ENCODE measurements at regions not wholly inside any gene's neighbourhood (a gene's known extent, or its start where the extent isn't known, plus 50 kb on each side); places are given as distances from the start of the nearest gene placed in this dataset.

GRCh38 chr6:14660806-14661579 lies 543.4 kb downstream of the CD83 start:
- Histone ChIP-seq H3K4me3 (ENCODE audit: low read length) (no peak overlapping the region), H3K36me3 (replicated peaks; ENCODE audit: insufficient read depth, low read length) (no peaks in the 10 kb centered on the region), H3K27ac (ENCODE audit: low read length) (peak overlapping the region; percentile 52; the same call in 1 of the 2 replicates), H3K27me3 (replicated peaks; ENCODE audit: insufficient read depth, low read length) (no peaks in the 10 kb centered on the region), H4K20me1 (ENCODE audit: insufficient read depth, low read length) (no peaks in the 10 kb centered on the region), H2AFZ (ENCODE audit: low read length) (0 out of 2 replicates have a peak overlapping the region, but pooled peaks have one; percentile 18), H3K9me2 (replicated peaks; ENCODE audit: insufficient read depth, low read length) (no peaks in the 10 kb centered on the region), H3K9me3 (replicated peaks; ENCODE audit: insufficient read depth, low read length) (no peaks in the 10 kb centered on the region), H3K4me1 (ENCODE audit: low read length) (peaks cover 65% of the 10 kb centered on the region), H3K9ac (ENCODE audit: low read length) (peak overlapping the region; percentile 5; the same call in 1 of the 2 replicates), H3F3A (ENCODE audit: insufficient read depth, low read length) (peaks cover 28% of the 10 kb centered on the region), H3K4me2 (ENCODE audit: low read depth, low read length) (peak overlapping the region; percentile 48), H3K79me2 (ENCODE audit: low read length) (no peaks in the 10 kb centered on the region)
- TF ChIP-seq, protein P1, sequence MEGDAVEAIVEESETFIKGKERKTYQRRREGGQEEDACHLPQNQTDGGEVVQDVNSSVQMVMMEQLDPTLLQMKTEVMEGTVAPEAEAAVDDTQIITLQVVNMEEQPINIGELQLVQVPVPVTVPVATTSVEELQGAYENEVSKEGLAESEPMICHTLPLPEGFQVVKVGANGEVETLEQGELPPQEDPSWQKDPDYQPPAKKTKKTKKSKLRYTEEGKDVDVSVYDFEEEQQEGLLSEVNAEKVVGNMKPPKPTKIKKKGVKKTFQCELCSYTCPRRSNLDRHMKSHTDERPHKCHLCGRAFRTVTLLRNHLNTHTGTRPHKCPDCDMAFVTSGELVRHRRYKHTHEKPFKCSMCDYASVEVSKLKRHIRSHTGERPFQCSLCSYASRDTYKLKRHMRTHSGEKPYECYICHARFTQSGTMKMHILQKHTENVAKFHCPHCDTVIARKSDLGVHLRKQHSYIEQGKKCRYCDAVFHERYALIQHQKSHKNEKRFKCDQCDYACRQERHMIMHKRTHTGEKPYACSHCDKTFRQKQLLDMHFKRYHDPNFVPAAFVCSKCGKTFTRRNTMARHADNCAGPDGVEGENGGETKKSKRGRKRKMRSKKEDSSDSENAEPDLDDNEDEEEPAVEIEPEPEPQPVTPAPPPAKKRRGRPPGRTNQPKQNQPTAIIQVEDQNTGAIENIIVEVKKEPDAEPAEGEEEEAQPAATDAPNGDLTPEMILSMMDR (IDR thresholded peaks at IDR 0.05; ENCODE audit: low read length): no peak
- no peak for TF ChIP-seq EZH2phosphoT487 (IDR thresholded peaks at IDR 0.05; ENCODE audit: low read length)
- TF ChIP-seq EZH2 (optimal IDR thresholded peaks at IDR 0.05; ENCODE audit: low read depth, low read length): no peak
- peak; percentile 71 for DNase-seq

DNA sequence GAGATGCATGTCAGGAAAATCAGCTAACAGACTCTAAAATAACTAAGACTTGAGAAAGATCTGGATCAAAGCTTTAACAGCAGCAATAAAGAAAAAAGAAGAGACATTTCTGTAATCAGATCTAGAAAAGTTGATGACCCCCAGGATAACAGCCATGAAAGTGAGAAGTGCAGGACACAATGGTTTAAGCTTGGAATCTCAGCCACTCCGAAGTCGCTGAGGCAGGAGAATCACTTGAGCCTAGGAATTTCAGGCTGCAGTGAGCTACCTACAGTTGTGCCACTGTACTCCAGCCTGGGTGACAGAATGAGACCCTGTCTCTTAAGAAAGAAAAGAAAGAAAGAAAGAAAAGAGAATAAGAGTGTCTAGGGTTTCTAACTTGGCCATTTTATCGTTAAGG lies 544.1 kb downstream of the CD83 start:
- Histone ChIP-seq H3K36me3 (replicated peaks; ENCODE audit: insufficient read depth, low read length) (no peaks in the 10 kb centered on the region), H3K4me2 (ENCODE audit: low read depth, low read length) (peak overlapping the region; percentile 48; the same call in 1 of the 2 replicates), H3K4me3 (ENCODE audit: low read length) (no peak overlapping the region), H3K27me3 (replicated peaks; ENCODE audit: insufficient read depth, low read length) (no peaks in the 10 kb centered on the region), H3K4me1 (ENCODE audit: low read length) (peaks cover 59% of the 10 kb centered on the region), H3F3A (ENCODE audit: insufficient read depth, low read length) (peaks cover 21% of the 10 kb centered on the region), H3K9me3 (replicated peaks; ENCODE audit: insufficient read depth, low read length) (no peaks in the 10 kb centered on the region), H3K79me2 (ENCODE audit: low read length) (no peaks in the 10 kb centered on the region), H3K9ac (ENCODE audit: low read length) (no peak overlapping the region), H2AFZ (ENCODE audit: low read length) (no peak overlapping the region), H4K20me1 (ENCODE audit: insufficient read depth, low read length) (no peaks in the 10 kb centered on the region), H3K27ac (ENCODE audit: low read length) (peak overlapping the region; percentile 52; the same call in 1 of the 2 replicates), H3K9me2 (replicated peaks; ENCODE audit: insufficient read depth, low read length) (no peaks in the 10 kb centered on the region)
- TF ChIP-seq, protein P1 (IDR thresholded peaks at IDR 0.05; ENCODE audit: low read length): no peak
- TF ChIP-seq EZH2phosphoT487 (IDR thresholded peaks at IDR 0.05; ENCODE audit: low read length) (no peak), EZH2 (optimal IDR thresholded peaks at IDR 0.05; ENCODE audit: low read depth, low read length) (no peak)
- DNase-seq: no peak

DNA sequence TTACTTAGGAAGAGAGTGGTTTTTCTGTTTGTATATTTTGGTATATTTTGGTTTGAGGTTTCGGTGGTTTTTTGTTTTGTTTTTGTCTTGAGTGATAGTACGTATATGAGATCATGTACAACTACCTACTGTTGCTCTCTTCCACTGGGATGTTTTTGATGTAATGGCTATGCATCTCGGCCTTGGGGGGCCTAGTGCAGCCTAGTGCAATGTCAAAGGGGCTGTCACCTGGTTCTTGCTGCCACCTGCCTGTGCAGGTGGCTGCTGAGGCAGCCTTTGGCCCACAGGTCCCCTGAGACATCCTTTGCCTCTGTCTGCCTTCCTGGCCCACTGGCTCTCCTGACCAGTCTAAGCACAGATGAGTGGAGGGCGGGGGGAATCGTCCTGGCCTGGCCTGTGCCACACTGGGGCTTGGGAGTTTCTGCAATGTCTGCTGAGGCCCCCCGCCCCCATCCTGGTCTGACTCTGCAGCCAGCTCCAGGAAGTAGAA lies 546.6 kb downstream of the CD83 start:
- H3K9me2 ChIP-seq (replicated peaks; ENCODE audit: insufficient read depth, low read length): no peaks in the 10 kb centered on the region
- H2AFZ ChIP-seq (ENCODE audit: low read length): peak overlapping the region; percentile 2; the same call in 1 of the 2 replicates
- H3K9ac ChIP-seq (ENCODE audit: low read length): no peak overlapping the region
- TF ChIP-seq EZH2 (optimal IDR thresholded peaks at IDR 0.05; ENCODE audit: low read depth, low read length) (no peak), EZH2phosphoT487 (IDR thresholded peaks at IDR 0.05; ENCODE audit: low read length) (no peak)
- TF ChIP-seq, protein P1 (IDR thresholded peaks at IDR 0.05; ENCODE audit: low read length): peak; percentile 21
- no peak overlapping the region for H3K4me3 ChIP-seq (ENCODE audit: low read length)
- no peaks in the 10 kb centered on the region for H3K36me3 ChIP-seq (replicated peaks; ENCODE audit: insufficient read depth, low read length)
- H3K79me2 ChIP-seq (ENCODE audit: low read length): no peaks in the 10 kb centered on the region
- H3K27ac ChIP-seq (ENCODE audit: low read length): peak overlapping the region; percentile 46; the same call in 1 of the 2 replicates
- peaks cover 21% of the 10 kb centered on the region for H3F3A ChIP-seq (ENCODE audit: insufficient read depth, low read length)
- H4K20me1 ChIP-seq (ENCODE audit: insufficient read depth, low read length): no peaks in the 10 kb centered on the region
- peak overlapping the region; percentile 30 for H3K4me2 ChIP-seq (ENCODE audit: low read depth, low read length)
- H3K27me3 ChIP-seq (replicated peaks; ENCODE audit: insufficient read depth, low read length): no peaks in the 10 kb centered on the region
- DNase-seq: peak; percentile 83
- H3K9me3 ChIP-seq (replicated peaks; ENCODE audit: insufficient read depth, low read length): no peaks in the 10 kb centered on the region
- H3K4me1 ChIP-seq (ENCODE audit: low read length): peaks cover 34% of the 10 kb centered on the region

Data from MM.1S (cell line).